HG03139 (cell line): ENCODE measurements at regions not wholly inside any gene's neighbourhood (a gene's known extent, or its start where the extent isn't known, plus 50 kb on each side); places are given as distances from the start of the nearest gene placed in this dataset.

Source experiments
- ATAC-seq: cut with Tn5 transposase; IDR thresholded peaks from one replicate; pipeline ENCODE4 v1.9.1; 2021; ENCODE audit not compliant: unreplicated experiment

DNA sequence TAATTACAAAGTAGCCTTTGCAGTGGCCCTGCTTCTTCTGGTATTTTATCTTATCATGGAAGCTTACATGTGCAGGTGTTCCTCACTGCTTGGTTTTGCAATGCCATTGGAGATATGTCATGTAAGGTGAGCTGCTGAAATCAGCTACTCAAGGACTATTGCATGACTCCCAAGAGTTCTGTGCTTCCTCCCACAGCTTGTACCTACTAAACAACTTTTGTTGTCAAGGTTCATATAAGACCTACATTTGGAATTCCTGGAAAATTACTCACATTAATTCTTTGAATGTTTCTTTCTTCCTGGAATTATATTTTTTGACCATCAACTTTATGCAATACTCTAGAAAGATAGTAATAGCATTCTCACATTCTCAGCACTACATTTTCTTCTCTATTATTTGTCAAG is 427.5 kb upstream of the HSF2 start:
- ATAC-seq, result no peak

DNA sequence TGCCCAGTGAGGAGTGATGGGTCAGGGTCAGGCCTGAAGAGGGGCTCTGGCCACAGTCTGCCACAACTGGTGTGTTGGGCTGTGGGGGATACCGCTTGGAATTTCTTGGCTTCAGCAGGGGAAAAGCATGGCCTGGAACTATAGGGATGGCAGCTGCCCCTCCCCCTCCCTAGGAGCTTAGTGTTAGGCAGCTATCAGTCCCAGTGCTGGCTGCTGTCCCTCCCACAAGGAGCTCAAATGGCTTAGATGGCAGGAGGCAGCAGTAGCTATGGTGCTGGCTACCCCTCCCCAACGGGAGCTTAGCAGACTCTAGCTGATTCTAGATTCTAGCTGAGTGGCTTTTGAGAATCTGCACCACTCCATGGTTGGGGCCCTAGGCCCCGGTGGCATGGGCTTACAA is 414.5 kb upstream of the HSF2 start:
- ATAC-seq, result no peak

DNA sequence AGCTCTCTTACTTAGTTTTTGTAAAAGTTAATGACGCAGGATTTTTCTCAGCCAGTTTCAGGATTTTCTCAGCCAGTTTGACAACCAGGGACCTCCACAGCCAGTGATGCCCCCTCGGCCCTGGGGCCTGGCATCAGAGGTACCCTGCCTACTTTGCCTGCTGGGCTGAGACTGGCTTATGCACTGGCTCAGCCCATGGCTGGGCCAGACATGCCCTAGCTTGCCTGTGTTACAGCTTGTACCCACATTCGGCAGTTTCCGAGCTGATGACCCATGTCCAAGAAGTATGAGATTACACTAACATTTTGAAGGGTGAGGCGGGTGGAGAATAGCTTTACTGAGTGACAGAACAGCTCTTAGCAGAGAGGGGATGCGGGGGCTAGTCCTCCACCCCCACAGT is 406.1 kb upstream of the HSF2 start:
- ATAC-seq, result no peak

DNA sequence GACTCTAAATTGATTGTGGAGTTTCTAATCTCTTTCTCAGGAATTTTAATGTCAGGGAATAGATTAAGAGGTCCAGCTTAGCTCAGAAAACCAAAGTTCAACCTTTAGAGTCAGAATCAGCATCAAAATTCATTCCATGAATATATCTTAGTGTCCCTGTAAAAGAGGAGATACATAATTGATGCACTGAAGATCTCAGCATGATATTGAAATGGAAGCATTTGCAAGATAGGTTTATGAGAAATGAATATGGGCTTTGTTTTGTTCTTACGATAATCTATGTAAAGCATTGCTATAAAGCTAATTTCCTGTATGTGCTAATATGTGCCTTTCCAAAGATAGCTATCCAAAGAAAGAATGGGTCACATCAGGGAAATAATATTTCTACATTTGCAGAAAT is 404.5 kb upstream of the HSF2 start:
- ATAC-seq, result no peak

DNA sequence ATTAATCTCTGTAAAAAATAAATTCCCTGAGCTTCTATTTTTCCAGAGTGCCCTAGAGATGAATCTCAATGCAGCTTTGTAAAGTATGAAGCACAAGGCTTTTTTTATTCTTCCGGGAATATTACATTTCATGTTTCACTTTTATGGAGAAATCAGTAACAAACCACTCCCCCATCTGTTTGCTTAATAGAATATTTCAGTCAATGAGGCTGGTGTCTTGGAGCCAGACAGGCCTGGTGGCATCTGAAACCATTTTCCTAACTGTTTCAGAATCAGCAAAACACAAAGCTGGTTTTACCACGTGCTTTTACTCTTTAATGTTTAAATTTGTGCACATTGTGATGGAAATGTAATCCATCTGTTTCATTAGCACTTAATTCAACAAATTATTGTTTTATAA is 400.8 kb upstream of the HSF2 start:
- ATAC-seq, result no peak

DNA sequence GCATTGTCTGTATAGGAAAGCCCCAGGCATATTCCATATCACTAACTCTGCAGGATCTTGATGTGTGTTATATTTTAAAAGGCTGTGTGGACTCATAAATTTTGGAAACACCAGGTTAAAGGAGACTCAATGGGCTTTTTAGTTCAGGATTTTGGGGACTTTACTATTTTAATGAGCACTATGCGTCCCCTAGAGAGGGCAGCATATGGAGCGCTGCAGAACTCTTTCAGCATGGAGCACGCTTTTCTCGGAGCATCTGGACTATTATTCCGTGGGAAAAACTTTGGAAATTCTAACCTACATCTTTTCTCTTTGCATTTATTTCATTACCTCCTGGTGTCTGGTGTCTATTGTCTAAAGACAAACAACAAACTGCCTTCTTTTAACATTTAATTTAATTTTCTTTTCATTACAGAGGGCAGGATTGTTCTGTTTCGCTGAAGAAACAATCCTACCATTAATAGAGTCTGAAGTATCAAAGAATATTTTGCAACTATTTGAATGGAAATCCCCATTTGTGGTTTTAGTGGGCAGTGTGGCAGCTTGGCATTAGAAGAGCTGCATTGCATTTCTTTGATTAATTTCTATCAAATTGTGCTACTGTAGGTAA is 399.9 kb upstream of the HSF2 start:
- ATAC-seq, result no peak

DNA sequence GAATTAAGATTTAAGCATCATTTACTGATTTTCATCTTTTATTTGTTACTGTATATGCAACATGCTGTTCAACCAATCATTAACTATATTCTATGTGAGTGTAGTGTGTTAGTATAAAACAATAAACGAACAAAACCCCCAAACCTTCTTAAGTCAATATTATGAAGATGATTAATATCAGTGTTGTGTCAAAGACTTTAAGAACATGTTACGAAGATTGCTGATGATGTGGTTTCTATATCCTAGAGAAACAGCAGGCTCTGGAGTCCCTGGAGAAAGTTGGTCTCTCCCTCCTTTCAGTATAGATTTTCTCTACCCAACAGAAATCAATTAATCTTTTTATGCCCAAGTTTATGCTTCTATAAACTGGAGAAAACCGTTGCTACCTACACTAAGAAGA is 393.8 kb upstream of the HSF2 start:
- no peak for ATAC-seq

DNA sequence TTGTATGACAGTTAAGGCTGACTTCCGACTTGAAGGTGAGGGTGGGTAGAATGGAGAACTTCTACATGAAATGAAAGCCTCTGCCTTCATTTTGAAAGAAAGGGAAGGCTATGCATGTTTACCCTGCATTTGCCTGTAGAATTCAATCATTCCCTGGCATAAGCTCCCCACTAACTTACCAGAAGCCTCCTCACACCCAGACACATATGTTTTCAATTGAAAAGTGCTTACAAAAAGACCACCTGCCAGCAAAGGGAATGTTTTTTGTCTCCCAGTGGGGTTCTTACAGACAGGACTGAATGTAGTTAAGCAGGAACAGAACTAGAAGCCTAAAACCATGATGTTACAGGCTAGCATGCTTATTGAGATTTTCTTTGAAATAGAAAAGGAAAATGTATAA is 392.1 kb upstream of the HSF2 start:
- no peak for ATAC-seq

DNA sequence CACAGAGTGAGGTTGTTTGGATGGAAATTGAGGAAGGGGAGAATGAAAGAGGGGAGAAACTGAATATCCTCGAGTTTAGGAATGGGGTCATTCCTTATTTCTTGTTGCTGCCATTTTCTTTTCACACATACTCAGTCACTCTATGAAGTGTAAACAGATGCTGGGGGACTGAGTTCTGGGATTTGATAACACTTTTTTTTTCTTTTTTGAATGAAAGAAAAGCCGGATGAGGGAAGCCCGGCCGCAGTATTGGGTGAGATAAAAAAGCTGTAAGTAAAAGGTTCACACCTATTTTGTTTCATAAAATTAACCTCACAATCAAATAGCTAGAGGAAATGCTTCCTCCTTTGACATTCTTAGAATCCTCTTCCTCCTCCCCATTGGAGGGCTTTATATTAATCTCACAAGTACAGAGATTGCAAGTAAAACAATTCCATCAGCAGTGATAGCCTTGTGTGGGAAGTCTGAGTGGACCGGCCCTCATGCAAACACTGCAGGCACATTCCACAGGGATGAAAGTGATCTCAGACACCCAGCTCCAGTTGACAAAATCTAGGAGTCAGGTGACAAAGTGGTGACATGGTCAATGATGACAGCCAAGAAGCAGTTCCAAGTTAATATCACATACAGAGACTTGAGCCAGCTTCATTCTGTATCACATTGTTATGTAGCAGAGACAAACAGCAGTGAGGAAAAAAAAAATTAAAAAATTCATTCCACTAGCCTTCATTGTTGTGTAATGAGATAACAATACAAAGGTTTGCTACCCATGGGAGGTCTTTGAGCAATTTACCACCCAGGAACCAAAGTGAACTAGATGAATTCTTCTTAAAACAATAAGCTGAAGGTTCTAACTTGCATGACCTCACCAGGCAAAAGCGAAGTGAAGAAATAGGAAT is 391.1 kb upstream of the HSF2 start:
- ATAC-seq, result no peak

DNA sequence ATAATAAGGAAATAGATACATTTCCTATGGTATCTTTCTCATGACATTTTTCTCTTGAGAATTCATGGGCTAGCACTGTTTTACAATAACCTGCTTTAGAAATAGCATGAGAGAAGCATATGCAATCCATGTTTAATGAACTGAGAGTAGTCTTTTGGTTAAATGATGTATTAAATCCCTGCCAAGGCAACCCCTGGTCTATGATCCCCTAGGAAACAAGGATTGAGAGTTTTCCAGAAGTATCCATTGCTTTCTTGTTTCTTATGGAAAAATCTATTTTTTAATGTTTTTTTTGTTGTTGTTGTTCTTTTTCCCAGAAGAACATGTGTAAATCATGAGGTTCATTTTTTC is 390.5 kb upstream of the HSF2 start:
- ATAC-seq, result no peak

DNA sequence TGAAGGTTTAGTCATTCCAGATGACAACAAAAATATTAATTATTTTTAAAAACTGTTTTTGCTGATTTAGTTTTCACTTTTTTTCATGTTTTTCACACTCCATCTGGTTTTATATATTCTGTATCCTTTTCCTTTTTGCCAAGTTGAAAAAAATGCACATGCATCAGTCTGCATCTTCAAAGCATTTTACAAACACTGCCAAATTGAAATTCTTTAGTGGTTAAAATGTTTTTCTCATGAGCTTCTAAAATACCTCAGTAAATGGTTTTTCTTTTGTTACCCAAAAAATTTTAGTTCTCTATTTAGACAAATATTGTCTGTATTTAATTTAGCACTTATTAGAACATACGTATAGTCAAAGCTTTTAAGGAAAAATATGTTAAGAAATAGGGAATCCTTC is 386.9 kb upstream of the HSF2 start:
- ATAC-seq, result no peak

DNA sequence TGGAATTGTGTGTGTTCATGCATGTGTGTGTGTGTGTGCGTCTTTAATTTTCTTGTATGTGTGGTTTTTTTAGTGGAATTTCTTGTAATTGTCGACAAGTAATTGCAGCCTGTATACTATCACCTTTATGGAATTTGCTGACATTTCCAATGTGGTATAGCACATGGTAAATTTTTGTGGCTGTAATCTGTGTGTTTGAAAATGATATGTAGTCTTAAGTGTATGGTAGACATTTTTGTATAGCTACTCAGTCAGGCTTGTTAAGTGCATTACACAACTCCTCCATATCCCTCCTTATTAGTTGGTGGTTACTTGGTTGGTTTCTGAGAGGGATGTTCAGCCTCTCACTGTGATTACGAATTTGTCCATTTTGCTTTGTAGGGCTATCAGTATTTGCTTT is 384.5 kb upstream of the HSF2 start:
- ATAC-seq, result no peak

DNA sequence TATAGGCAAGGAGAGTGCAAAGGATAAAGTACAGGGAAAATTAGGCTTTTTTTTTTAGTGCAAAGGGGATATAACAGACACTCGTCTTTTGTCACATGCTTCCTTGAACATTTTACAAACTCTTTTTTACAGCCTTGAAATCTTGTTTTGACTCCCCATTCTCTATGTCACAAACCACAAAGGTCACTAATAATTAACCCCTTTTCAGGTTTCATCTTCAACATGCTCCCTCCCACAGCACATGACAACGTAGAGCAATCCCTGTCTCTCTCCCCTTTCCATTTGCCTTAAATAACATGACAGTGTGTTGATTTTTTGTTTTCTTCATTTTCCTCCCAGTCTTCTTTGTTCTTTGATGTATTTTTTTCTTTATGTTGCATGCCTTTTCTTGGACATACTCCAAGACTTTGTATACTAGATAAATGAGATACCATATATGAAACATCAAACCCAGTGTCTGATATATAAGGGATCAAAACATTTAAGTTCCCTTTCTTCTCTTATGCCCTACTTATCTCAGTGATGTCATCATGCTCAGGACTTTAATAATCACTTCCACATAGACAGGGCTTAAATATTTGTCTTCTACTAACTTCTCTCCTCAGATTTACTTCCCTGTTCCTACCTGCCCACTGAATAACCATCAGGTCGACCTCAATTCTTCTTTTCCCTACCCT is 378.7 kb upstream of the HSF2 start:
- peak; percentile 96 for ATAC-seq

DNA sequence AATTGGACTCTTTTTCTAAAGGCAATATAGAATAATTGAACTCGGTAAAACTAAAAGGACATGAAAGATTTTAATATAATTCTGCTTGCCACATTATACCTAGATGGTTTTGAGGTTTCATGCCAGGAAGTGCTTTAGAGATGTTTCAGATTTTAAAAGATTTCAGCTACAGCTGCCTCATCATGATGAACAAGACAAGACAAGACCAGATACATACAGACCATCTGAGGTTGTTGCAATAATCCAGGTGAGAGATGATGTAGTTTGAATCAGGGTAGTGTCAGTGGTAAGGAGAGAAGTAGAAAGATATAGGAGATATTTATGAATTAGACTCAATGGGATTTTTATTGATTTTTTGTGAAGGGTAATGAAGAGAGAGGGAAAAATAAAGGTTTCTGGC is 374.3 kb upstream of the HSF2 start:
- ATAC-seq, result no peak

DNA sequence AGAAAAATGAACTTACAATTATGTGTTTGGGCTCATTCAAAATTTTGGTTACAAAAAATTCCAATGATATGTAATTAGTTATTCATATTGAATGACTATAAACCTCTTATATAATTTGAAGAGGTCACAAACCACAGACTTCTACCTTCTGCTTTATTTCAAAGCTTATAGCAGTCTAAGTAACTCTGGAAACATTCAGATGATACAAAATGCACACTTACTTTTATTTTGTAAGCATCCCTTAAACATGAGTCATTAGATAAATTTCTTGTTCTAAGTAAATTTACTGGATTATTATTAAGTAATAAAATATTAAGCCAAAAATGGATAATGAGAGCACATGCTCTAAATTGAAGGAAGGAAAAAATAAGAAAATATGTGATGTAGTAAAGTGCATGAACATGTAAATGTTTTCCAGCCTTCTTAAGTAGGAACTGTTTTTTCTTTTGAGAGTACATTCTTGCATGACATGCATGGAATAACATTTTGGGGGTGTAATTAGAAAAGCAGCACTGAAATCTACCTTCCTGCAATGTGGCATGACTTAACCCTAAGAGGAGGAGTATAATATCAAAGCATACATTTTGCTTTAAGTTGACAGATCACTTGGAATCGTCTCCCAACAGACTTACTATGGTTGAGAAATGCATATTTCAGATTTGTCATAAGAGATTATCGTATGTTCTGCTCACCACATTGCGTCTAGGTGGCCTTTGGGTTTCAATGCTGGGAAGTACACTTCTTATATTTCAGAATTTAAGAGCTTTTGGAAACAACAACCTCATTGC is 372.7 kb upstream of the HSF2 start:
- ATAC-seq, result no peak

DNA sequence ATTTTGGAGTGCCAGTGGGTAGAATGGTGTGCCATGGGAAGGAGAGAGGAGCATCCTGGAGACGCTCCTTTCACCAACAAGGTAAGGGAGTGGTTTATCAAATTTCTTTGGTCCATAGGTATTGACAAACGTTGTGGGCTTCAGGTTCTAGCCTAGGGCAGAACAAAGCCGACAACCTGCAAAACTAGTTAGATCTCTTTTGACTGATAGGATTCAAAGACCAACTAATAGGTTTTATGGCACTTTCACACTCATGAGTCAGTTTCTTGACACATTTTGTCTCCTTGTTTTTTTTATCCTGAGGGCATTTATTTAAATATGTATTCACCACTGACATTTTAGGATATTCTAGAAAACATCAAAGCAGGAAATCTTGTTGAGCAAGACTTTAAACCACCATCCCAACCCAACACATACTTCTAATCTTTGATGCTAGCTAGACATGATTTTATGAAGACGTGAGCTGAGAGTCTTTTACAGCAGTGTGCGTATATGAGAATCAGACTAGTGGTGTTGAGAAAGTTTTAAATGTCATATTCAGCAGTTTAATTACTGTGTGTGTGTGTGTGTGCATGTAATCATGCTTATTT is 370.4 kb upstream of the HSF2 start:
- no peak for ATAC-seq

DNA sequence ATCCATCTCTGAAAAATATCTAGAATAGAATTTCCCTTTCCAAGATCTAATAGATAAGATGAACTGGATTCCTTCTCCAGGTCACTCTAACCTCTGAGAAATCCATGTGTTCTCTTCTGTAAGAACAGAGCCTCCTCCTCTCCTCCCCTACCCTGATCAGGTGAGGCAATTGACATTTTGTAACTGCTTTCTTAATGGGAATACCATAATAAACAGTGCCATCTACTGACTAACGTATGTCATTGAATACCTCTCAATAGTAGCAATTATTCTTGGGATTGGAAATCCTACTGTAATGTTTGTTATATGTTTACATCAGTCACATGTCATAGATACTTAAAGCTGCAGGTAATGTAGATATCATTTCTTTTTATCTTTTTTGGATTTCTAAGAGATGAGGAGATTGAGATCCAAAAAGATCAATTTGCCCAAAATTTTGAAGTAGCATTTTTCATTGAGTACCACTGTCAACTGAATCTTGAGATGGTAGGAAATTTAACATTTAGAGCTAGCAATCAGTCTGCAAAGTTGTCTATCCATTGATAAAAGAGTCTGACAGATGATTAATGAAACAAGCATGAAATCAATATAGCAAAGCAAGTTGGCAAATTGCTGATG is 365.8 kb upstream of the HSF2 start:
- ATAC-seq, result peak; percentile 93

DNA sequence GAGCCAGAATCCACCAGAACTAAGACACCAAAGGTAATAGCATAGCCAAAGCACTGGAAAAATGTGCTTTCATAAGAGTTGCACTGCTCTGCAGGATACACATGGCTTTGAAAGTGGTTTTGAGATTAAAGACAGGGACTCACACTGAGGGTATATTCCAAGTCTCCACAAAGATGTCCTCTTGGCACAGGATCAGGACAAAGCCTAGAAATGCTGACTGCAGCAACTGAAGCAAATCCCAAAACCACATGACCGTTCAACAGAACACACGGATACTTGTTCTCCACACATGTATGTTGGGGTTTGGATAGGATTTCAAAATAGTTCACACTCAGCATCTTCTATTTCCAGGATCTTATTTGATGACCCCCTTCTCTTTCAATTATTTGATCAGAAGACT is 364.3 kb upstream of the HSF2 start:
- no peak for ATAC-seq

DNA sequence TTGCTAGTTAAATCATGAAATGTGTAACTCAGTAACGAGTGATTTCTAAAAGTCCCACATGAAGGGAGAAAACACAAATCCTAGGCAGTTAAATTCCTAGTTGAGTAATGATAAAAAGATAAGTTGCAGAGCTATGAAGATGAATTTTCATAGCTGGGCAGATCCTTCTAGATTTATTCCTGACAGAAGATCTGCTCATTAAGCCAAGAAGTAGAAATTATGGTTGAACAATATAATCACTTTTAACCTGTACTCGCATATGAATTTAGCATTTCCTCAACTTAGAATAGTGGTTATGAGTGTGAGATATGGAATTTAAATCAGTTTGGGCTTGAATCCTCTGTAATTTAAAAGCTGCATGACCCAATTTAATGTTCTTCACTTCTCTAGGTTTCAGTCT is 359.2 kb upstream of the HSF2 start:
- ATAC-seq, result no peak

DNA sequence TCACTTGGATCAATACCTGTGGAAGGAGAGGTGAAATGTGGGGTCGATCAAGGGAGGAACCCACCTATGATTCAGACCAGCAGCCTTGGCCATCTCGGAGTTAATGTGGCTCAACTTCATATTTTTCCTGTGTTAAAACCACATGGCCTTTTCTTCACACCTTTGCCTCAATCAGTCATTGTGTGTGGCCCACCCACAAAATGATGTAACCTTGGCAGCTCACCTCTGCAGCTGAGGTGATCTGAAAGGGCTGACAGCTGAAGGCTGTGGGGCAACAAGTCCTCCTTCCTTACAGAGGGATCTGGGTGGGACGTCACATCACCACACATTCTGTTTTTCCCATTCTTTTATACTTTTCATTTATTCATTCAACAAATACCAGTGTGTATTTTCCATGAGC is 357.1 kb upstream of the HSF2 start:
- no peak for ATAC-seq
